ENCODE measurements at regions not wholly inside any gene's neighbourhood (a gene's known extent, or its start where the extent isn't known, plus 50 kb on each side); places are given as distances from the start of the nearest gene placed in this dataset.

- DNase-seq (ENCODE audit: low read depth) = no peak
- TF ChIP-seq CTCF (IDR thresholded peaks at IDR 0.05; ENCODE audit: control insufficient read depth, extremely low read depth, insufficient read depth) = no peak
- H3K4me3 ChIP-seq (ENCODE audit: low read depth, low read length) = no peak overlapping the region
Measured at GRCh38 chr11:109954534-109954933, 138.7 kb upstream of the ZC3H12C start.

GRCh38 chr11:109956124-109956793 lies 136.9 kb upstream of the ZC3H12C start:
- no peak for TF ChIP-seq CTCF (IDR thresholded peaks at IDR 0.05; ENCODE audit: control insufficient read depth, extremely low read depth, insufficient read depth)
- H3K4me3 ChIP-seq (ENCODE audit: low read depth, low read length) = no peak overlapping the region
- DNase-seq (ENCODE audit: low read depth) = no peak

- H3K4me3 ChIP-seq (ENCODE audit: low read depth, low read length) = no peak overlapping the region
- no peak for TF ChIP-seq CTCF (IDR thresholded peaks at IDR 0.05; ENCODE audit: control insufficient read depth, extremely low read depth, insufficient read depth)
- DNase-seq (ENCODE audit: low read depth) = no peak
Measured at GRCh38 chr11:109957000-109957399, 136.2 kb upstream of the ZC3H12C start.

- no peak for TF ChIP-seq CTCF (IDR thresholded peaks at IDR 0.05; ENCODE audit: control insufficient read depth, extremely low read depth, insufficient read depth)
- no peak for DNase-seq (ENCODE audit: low read depth)
- H3K4me3 ChIP-seq (ENCODE audit: low read depth, low read length) = no peak overlapping the region
Measured at GRCh38 chr11:109957601-109958000, 135.6 kb upstream of the ZC3H12C start.

GRCh38 chr11:109958131-109958820 lies 134.9 kb upstream of the ZC3H12C start:
- no peak for TF ChIP-seq CTCF (IDR thresholded peaks at IDR 0.05; ENCODE audit: control insufficient read depth, extremely low read depth, insufficient read depth)
- DNase-seq (ENCODE audit: low read depth) = no peak
- H3K4me3 ChIP-seq (ENCODE audit: low read depth, low read length) = no peak overlapping the region

- DNase-seq (ENCODE audit: low read depth) = no peak
- TF ChIP-seq CTCF (IDR thresholded peaks at IDR 0.05; ENCODE audit: control insufficient read depth, extremely low read depth, insufficient read depth) = no peak
- H3K4me3 ChIP-seq (ENCODE audit: low read depth, low read length) = no peak overlapping the region
Measured at GRCh38 chr11:109958821-109959166, 134.4 kb upstream of the ZC3H12C start.

GRCh38 chr11:109960831-109961230 lies 132.4 kb upstream of the ZC3H12C start:
- DNase-seq (ENCODE audit: low read depth) = no peak
- no peak for TF ChIP-seq CTCF (IDR thresholded peaks at IDR 0.05; ENCODE audit: control insufficient read depth, extremely low read depth, insufficient read depth)
- H3K4me3 ChIP-seq (ENCODE audit: low read depth, low read length) = no peak overlapping the region
